ENCODE measurements at regions not wholly inside any gene's neighbourhood (a gene's known extent, or its start where the extent isn't known, plus 50 kb on each side); places are given as distances from the start of the nearest gene placed in this dataset.
A peak's percentile ranks its signal among the peaks of the same experiment; 100 is the strongest.

DNA sequence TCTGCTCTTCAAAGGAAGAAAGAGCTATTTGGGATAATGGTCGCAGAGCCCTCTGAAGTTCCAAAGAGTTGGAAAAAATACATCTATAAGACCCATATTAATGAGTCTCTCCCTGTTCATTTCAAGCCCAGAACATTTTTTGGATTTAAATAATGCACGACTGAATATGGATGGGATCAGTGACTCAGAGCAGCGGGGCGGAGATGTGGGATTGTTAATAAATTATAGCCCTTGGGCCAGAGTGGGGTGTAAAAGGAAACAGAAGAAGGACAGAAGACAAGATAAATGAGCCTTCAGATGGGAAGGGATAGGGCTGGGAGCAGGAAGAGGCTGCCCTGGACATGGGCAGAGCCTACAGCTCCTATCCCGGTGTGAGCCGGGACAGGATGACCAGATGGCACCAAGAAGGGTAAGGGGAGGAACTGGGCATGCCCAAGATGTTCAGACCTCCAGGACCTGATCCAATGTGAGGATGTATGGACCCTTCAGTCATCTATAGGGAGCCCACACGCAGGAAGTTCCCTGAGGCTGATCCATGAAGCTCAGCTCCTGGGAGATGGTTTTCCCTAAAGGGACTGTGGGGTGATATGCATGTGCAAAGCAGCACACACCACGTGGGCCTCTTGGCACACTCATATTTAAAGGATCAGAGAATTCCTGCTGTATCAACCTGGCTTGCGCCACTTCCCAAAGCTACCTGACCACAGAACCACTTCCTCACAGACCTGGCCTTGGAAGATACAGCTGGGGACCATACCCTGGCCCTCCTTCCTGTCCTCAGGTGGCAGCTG is 96.1 kb upstream of the PLXNA4 start:
- DNase-seq: no peak
- intact Hi-C loops (cut with micrococcal nuclease): no loop called here
- Histone ChIP-seq H3K27me3 (ENCODE audit: control insufficient read depth, insufficient read depth, low read length) (no peaks in the 10 kb centered on the region), H3K4me3 (ENCODE audit: low read length) (no peak overlapping the region), H3K36me3 (ENCODE audit: control insufficient read depth, insufficient read depth, low read length) (no peaks in the 10 kb centered on the region), H3K4me1 (ENCODE audit: control insufficient read depth, insufficient read depth, low read length) (no peaks in the 10 kb centered on the region), H3K9me3 (ENCODE audit: control insufficient read depth, insufficient read depth, low read length) (no peaks in the 10 kb centered on the region), H3K27ac (ENCODE audit: low read length) (no peak overlapping the region)
- Mint-ChIP-seq H3K27ac (no peak overlapping the region), H3K9me3 (no peaks in the 10 kb centered on the region), H3K4me3 (no peak overlapping the region), H3K36me3 (no peaks in the 10 kb centered on the region), H3K4me1 (no peaks in the 10 kb centered on the region), H3K27me3 (ENCODE audit: low read depth in 2 of 2) (peaks cover 12 to 23% of the 10 kb centered on the region in 2 donors)
- 91% methylated on average over 8 of the region's 9 CpGs for WGBS (ENCODE audit: insufficient coverage)
- TF ChIP-seq, protein P1, sequence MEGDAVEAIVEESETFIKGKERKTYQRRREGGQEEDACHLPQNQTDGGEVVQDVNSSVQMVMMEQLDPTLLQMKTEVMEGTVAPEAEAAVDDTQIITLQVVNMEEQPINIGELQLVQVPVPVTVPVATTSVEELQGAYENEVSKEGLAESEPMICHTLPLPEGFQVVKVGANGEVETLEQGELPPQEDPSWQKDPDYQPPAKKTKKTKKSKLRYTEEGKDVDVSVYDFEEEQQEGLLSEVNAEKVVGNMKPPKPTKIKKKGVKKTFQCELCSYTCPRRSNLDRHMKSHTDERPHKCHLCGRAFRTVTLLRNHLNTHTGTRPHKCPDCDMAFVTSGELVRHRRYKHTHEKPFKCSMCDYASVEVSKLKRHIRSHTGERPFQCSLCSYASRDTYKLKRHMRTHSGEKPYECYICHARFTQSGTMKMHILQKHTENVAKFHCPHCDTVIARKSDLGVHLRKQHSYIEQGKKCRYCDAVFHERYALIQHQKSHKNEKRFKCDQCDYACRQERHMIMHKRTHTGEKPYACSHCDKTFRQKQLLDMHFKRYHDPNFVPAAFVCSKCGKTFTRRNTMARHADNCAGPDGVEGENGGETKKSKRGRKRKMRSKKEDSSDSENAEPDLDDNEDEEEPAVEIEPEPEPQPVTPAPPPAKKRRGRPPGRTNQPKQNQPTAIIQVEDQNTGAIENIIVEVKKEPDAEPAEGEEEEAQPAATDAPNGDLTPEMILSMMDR (IDR thresholded peaks at IDR 0.05): no peak
- ATAC-seq: no peak

DNA sequence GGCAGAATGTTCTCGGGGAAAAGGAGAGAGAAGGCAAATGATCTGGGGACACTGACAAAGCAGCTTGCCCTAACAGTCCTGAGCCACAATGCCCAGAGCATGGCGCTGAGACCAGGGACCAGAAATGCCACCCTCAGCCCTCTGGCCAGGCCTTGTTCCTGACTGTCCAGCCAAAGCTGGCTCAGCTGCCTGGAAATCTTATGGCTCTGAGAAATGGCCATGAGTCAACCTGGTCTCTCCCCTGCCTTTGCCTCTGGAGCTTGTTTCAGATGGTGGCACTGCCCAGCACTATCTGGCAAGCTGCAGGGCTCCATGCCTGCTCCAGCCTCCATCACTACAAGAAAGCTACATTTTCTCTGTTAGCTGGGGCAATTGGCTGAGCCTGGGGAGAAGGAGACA is 90.5 kb upstream of the PLXNA4 start:
- DNase-seq (no peak), ATAC-seq (no peak)
- Histone ChIP-seq H3K9me3 (ENCODE audit: control insufficient read depth, insufficient read depth, low read length) (no peaks in the 10 kb centered on the region), H3K36me3 (ENCODE audit: control insufficient read depth, insufficient read depth, low read length) (no peaks in the 10 kb centered on the region), H3K4me3 (ENCODE audit: low read length) (no peak overlapping the region), H3K27ac (ENCODE audit: low read length) (no peak overlapping the region), H3K4me1 (ENCODE audit: control insufficient read depth, insufficient read depth, low read length) (peaks cover 5% of the 10 kb centered on the region), H3K27me3 (ENCODE audit: control insufficient read depth, insufficient read depth, low read length) (no peaks in the 10 kb centered on the region)
- intact Hi-C loops (cut with micrococcal nuclease): no loop called here
- no peak overlapping the region for H3K4me3 Mint-ChIP-seq
- H3K27me3 Mint-ChIP-seq (ENCODE audit: low read depth in 2 of 2): peaks cover 0 to 4% of the 10 kb centered on the region in 2 donors
- peak overlapping the region in 1 of 2 donors; percentile 73 for H3K27ac Mint-ChIP-seq
- H3K4me1 Mint-ChIP-seq: peaks cover 7 to 8% of the 10 kb centered on the region in 2 donors
- 94% methylated on average over 2 of the region's 2 CpGs for WGBS (ENCODE audit: insufficient coverage)
- no peaks in the 10 kb centered on the region for H3K9me3 Mint-ChIP-seq
- no peaks in the 10 kb centered on the region for H3K36me3 Mint-ChIP-seq
- TF ChIP-seq, protein P1 (IDR thresholded peaks at IDR 0.05): no peak

DNA sequence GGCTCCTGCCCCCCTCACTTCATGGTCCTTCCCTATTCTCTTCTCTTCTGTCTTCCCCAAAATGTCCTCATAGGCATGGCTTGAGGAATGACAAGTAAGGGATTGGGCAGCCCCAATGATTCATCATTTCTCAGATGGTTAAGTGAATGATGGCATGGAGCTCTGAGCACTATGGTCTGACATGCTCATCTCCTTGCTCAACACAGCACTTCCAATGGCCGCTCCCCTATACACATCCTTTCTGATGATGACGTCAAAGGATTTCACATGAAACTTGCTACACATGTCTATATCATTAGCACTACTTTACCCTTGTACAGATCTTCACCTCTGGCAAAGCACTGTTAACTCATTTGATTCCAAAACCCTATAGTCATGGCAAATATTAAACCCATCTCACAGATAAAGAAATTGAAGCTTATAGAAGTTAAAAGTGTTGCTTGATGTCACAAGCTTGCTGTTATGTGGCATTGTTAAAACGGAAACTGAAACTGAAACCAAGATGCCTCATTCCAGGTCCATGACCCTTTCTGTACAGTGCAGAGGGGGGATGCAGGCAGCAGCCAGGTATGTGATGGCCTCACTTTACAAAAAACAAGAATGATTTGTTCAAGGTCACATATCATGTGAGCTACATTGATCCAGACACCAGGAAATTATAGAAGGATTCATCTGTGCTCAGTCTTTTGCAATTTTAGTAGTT is 90.0 kb upstream of the PLXNA4 start:
- Mint-ChIP-seq H3K27me3 (ENCODE audit: low read depth in 2 of 2) (no peaks in the 10 kb centered on the region), H3K27ac (peak overlapping the region in 1 of 2 donors; percentile 73), H3K4me3 (no peak overlapping the region), H3K4me1 (peaks cover 7 to 8% of the 10 kb centered on the region in 2 donors), H3K36me3 (no peaks in the 10 kb centered on the region), H3K9me3 (no peaks in the 10 kb centered on the region)
- H3K27me3 ChIP-seq (ENCODE audit: control insufficient read depth, insufficient read depth, low read length): no peaks in the 10 kb centered on the region
- TF ChIP-seq, protein P1 (IDR thresholded peaks at IDR 0.05): no peak
- WGBS (ENCODE audit: insufficient coverage): 70% methylated on average over 3 of the region's 3 CpGs
- intact Hi-C loops (cut with micrococcal nuclease): no loop called here
- DNase-seq (peak in 1 of 2 donors; percentile 57), ATAC-seq (peak; percentile 62 to 72 (median 67))
- peaks cover 5% of the 10 kb centered on the region for H3K4me1 ChIP-seq (ENCODE audit: control insufficient read depth, insufficient read depth, low read length)
- H3K4me3 ChIP-seq (ENCODE audit: low read length): no peak overlapping the region
- H3K9me3 ChIP-seq (ENCODE audit: control insufficient read depth, insufficient read depth, low read length): no peaks in the 10 kb centered on the region
- H3K27ac ChIP-seq (ENCODE audit: low read length): no peak overlapping the region
- no peaks in the 10 kb centered on the region for H3K36me3 ChIP-seq (ENCODE audit: control insufficient read depth, insufficient read depth, low read length)
